LNCAP (cell line): ENCODE measurements at regions not wholly inside any gene's neighbourhood (a gene's known extent, or its start where the extent isn't known, plus 50 kb on each side); places are given as distances from the start of the nearest gene placed in this dataset.

Source experiments
- TF ChIP-seq, protein P1 (sequence below): fragments of 450-650 bp; IDR thresholded peaks from 2 replicates; pipeline ENCODE4 v1.5.1; 2017; ENCODE audit warnings: mild to moderate bottlenecking

- TF ChIP-seq, protein P1, sequence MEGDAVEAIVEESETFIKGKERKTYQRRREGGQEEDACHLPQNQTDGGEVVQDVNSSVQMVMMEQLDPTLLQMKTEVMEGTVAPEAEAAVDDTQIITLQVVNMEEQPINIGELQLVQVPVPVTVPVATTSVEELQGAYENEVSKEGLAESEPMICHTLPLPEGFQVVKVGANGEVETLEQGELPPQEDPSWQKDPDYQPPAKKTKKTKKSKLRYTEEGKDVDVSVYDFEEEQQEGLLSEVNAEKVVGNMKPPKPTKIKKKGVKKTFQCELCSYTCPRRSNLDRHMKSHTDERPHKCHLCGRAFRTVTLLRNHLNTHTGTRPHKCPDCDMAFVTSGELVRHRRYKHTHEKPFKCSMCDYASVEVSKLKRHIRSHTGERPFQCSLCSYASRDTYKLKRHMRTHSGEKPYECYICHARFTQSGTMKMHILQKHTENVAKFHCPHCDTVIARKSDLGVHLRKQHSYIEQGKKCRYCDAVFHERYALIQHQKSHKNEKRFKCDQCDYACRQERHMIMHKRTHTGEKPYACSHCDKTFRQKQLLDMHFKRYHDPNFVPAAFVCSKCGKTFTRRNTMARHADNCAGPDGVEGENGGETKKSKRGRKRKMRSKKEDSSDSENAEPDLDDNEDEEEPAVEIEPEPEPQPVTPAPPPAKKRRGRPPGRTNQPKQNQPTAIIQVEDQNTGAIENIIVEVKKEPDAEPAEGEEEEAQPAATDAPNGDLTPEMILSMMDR = no peak
Measured at GRCh38 chr20:53891306-53891894, 179.0 kb downstream of the BCAS1 start.

GRCh38 chr20:53890443-53891305, 179.7 kb downstream of the BCAS1 start:
- TF ChIP-seq, protein P1 = no peak

DNA sequence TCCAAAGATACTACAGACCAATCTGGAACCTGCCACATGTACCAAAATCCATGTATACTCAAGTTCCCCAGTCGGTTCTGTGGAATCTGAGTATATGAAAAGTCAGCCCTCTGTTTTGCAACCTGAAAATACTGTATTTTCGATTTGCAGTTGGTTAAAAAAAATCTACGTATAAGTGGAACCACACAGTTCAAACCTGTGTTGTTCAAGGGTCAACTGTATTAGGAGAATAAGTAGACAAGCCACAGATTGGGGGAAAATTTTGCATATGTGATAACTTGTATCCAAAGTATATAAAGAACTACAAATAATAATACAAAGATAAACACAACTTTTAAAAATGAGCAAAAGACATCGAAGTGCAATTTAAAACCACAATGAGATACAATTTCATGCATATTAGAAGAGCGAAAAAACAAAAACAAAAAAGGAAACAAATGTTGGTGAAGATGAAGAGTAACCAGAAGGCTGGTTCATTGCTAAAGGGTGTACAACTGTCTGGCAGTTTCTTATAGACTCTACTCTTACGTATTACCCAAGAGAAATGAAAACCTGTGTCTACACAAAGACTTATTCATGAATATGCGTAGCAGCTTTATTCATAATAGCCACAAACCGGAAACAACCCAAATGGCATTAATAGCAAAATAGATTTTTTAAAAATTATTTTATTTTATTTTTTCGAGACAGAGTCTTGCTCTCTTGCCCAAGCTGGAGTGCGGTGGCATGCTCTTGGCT, 180.8 kb downstream of the BCAS1 start:
- TF ChIP-seq, protein P1 = no peak

DNA sequence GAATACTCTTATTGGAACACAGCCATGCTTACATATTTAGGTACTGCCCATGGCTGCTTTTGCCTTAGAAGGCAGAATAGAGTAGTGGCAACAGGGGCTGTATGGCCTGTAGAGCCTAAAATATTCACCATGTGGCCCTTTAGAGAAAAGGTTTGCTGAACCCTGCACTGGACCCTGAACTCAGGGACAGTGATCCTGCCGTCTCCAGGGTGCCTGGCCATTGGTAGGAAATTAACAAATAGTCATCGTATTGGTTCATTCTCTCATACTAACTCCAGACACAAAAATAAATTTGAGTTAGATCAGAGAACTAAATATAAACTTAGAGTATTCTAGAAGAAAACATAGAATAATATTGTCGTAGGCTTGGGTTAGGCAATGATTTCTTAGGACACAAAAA, 181.4 kb downstream of the BCAS1 start:
- TF ChIP-seq, protein P1 = no peak

GRCh38 chr20:53888510-53888909, 181.9 kb downstream of the BCAS1 start:
- TF ChIP-seq, protein P1 = no peak

DNA sequence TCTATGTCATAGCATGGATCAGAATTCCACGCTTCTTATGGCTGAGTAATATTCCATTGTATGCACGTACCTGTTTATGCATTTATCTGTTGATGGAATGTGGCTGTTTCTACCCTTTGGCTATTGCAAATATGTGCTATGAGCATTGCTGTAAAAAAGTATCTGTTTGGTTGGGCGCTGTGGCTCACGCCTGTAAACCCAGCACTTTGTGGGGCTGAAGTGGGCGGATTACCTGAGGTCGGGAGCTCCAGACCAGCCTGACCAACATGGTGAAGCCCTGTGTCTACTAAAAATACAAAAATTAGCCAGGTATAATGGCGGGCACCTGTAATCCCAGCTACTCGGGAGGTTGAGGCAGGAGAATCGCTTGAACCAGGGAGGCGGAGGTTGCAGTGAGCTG, 182.4 kb downstream of the BCAS1 start:
- TF ChIP-seq, protein P1 = no peak

- TF ChIP-seq, protein P1 = no peak
Measured at GRCh38 chr20:53884859-53885541, 185.4 kb downstream of the BCAS1 start.
